ENCODE measurements at regions not wholly inside any gene's neighbourhood (a gene's known extent, or its start where the extent isn't known, plus 50 kb on each side); places are given as distances from the start of the nearest gene placed in this dataset.

DNA sequence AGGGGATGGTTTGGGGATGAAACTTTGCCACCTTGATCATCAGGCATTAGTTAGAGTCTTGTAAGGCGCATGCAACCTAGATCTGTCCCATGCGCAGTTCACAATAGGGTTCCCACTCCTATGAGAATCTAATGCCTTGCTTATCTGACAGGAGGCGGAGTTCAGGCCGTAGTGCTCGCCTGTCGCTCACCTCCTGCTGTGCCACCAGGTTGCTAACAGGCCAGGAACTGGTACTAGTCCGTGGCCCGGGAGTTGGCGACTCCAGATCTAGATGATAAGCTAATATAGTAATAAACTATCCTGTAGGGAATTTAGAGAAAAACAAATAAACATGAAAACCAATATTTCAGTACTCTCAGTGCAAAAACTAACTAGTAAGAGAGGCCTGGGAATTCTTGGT lies 155.4 kb upstream of the ANO5 start:
- no peak for TF ChIP-seq JUN (IDR thresholded peaks at IDR 0.05)
- TF ChIP-seq, protein P1, sequence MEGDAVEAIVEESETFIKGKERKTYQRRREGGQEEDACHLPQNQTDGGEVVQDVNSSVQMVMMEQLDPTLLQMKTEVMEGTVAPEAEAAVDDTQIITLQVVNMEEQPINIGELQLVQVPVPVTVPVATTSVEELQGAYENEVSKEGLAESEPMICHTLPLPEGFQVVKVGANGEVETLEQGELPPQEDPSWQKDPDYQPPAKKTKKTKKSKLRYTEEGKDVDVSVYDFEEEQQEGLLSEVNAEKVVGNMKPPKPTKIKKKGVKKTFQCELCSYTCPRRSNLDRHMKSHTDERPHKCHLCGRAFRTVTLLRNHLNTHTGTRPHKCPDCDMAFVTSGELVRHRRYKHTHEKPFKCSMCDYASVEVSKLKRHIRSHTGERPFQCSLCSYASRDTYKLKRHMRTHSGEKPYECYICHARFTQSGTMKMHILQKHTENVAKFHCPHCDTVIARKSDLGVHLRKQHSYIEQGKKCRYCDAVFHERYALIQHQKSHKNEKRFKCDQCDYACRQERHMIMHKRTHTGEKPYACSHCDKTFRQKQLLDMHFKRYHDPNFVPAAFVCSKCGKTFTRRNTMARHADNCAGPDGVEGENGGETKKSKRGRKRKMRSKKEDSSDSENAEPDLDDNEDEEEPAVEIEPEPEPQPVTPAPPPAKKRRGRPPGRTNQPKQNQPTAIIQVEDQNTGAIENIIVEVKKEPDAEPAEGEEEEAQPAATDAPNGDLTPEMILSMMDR (IDR thresholded peaks at IDR 0.05) = no peak
- TF ChIP-seq, protein P2, sequence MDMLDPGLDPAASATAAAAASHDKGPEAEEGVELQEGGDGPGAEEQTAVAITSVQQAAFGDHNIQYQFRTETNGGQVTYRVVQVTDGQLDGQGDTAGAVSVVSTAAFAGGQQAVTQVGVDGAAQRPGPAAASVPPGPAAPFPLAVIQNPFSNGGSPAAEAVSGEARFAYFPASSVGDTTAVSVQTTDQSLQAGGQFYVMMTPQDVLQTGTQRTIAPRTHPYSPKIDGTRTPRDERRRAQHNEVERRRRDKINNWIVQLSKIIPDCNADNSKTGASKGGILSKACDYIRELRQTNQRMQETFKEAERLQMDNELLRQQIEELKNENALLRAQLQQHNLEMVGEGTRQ (IDR thresholded peaks at IDR 0.05) = no peak
- TF ChIP-seq, protein P3, sequence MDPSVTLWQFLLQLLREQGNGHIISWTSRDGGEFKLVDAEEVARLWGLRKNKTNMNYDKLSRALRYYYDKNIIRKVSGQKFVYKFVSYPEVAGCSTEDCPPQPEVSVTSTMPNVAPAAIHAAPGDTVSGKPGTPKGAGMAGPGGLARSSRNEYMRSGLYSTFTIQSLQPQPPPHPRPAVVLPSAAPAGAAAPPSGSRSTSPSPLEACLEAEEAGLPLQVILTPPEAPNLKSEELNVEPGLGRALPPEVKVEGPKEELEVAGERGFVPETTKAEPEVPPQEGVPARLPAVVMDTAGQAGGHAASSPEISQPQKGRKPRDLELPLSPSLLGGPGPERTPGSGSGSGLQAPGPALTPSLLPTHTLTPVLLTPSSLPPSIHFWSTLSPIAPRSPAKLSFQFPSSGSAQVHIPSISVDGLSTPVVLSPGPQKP (IDR thresholded peaks at IDR 0.05; ENCODE audit: low read depth, low read length) = no peak

Data from A549 (cell line).